ENCODE measurements at regions not wholly inside any gene's neighbourhood (a gene's known extent, or its start where the extent isn't known, plus 50 kb on each side); places are given as distances from the start of the nearest gene placed in this dataset.

DNA sequence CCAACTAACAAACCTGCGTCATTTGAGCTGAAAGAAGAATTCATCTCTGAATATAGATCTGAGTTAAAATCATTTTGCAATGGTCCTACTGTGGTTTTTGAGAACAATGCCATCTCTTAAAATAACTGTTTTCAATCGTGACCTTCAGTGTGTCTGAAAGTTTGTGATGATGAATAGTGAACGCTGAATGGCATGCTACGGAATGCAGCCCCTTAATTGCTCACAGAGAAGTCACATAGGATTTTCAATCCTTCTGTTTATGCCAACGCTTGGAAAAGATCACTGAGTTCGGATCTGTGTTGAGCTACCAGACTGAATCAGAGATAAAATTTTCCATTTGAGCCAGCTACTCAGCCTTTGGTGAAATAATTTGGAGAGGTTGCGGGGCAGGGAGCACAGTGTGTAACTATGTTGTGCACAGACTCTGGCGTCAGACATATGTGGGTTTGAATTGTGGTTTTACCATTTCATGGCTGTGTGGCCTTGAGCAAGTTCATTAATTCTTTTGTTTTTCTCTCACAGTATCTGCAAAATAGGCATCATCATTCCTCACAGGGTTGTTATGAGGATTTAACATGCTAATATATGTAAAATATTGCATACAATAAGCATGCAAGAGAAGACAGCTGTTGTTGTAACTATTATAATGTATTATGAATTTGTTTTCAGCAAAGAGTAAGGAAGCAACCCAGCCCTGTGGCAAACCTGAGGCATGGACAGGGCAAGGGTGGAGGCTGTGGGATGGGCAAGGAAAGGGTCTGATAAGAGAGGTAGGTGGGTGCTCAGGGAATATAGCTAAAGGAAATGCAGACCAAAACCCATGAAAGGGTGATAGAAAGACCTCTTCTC, 679.9 kb downstream of the KCNA4 start:
- no peak overlapping the region for H3K4me3 ChIP-seq (ENCODE audit: low read depth, low read length)
- H3K27ac ChIP-seq (ENCODE audit: extremely low read depth, low read depth, low read length), result no peak overlapping the region
- no peaks in the 10 kb centered on the region for H3K9me3 ChIP-seq (ENCODE audit: control insufficient read depth, insufficient read depth, low read depth, low read length)
- H3K4me1 ChIP-seq (ENCODE audit: control insufficient read depth, insufficient read depth, low read length), result no peaks in the 10 kb centered on the region
- CTCF ChIA-PET, result interaction anchor here (0.5 to 0.6 kb wide), 2 partner anchors 26 to 263 kb away, joined by 3 read pairs; no protein-coding TSS in a partner anchor
- TF ChIP-seq ZSCAN30 (tag by site-specific recombination; IDR thresholded peaks at IDR 0.05) (no peak), ZNF23 (tag by site-specific recombination; IDR thresholded peaks at IDR 0.05; ENCODE audit: borderline replicate concordance) (no peak), ZNF785 (tag by site-specific recombination; IDR thresholded peaks at IDR 0.05) (no peak), ZNF311 (tag by site-specific recombination; IDR thresholded peaks at IDR 0.05; ENCODE audit: borderline replicate concordance) (no peak), IKZF3 (tag by site-specific recombination; IDR thresholded peaks at IDR 0.05) (no peak), ZBTB21 (tag by site-specific recombination; IDR thresholded peaks at IDR 0.05) (no peak), ZNF670 (tag by site-specific recombination; IDR thresholded peaks at IDR 0.05; ENCODE audit: low read depth) (no peak), SP2 (tag by site-specific recombination; IDR thresholded peaks at IDR 0.05) (no peak), ZNF423 (tag by site-specific recombination; IDR thresholded peaks at IDR 0.05) (no peak), KLF7 (tag by site-specific recombination; IDR thresholded peaks at IDR 0.05; ENCODE audit: borderline replicate concordance) (no peak)
- TF ChIP-seq, protein P1, sequence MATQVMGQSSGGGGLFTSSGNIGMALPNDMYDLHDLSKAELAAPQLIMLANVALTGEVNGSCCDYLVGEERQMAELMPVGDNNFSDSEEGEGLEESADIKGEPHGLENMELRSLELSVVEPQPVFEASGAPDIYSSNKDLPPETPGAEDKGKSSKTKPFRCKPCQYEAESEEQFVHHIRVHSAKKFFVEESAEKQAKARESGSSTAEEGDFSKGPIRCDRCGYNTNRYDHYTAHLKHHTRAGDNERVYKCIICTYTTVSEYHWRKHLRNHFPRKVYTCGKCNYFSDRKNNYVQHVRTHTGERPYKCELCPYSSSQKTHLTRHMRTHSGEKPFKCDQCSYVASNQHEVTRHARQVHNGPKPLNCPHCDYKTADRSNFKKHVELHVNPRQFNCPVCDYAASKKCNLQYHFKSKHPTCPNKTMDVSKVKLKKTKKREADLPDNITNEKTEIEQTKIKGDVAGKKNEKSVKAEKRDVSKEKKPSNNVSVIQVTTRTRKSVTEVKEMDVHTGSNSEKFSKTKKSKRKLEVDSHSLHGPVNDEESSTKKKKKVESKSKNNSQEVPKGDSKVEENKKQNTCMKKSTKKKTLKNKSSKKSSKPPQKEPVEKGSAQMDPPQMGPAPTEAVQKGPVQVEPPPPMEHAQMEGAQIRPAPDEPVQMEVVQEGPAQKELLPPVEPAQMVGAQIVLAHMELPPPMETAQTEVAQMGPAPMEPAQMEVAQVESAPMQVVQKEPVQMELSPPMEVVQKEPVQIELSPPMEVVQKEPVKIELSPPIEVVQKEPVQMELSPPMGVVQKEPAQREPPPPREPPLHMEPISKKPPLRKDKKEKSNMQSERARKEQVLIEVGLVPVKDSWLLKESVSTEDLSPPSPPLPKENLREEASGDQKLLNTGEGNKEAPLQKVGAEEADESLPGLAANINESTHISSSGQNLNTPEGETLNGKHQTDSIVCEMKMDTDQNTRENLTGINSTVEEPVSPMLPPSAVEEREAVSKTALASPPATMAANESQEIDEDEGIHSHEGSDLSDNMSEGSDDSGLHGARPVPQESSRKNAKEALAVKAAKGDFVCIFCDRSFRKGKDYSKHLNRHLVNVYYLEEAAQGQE (tag by site-specific recombination; IDR thresholded peaks at IDR 0.05), result no peak
- TF ChIP-seq, protein P2, sequence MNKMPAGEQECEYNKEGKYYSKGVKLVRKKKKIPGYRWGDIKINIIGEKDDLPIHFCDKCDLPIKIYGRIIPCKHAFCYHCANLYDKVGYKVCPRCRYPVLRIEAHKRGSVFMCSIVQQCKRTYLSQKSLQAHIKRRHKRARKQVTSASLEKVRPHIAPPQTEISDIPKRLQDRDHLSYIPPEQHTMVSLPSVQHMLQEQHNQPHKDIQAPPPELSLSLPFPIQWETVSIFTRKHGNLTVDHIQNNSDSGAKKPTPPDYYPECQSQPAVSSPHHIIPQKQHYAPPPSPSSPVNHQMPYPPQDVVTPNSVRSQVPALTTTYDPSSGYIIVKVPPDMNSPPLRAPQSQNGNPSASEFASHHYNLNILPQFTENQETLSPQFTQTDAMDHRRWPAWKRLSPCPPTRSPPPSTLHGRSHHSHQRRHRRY (tag by site-specific recombination; IDR thresholded peaks at IDR 0.05), result no peak
- TF ChIP-seq, protein P3, sequence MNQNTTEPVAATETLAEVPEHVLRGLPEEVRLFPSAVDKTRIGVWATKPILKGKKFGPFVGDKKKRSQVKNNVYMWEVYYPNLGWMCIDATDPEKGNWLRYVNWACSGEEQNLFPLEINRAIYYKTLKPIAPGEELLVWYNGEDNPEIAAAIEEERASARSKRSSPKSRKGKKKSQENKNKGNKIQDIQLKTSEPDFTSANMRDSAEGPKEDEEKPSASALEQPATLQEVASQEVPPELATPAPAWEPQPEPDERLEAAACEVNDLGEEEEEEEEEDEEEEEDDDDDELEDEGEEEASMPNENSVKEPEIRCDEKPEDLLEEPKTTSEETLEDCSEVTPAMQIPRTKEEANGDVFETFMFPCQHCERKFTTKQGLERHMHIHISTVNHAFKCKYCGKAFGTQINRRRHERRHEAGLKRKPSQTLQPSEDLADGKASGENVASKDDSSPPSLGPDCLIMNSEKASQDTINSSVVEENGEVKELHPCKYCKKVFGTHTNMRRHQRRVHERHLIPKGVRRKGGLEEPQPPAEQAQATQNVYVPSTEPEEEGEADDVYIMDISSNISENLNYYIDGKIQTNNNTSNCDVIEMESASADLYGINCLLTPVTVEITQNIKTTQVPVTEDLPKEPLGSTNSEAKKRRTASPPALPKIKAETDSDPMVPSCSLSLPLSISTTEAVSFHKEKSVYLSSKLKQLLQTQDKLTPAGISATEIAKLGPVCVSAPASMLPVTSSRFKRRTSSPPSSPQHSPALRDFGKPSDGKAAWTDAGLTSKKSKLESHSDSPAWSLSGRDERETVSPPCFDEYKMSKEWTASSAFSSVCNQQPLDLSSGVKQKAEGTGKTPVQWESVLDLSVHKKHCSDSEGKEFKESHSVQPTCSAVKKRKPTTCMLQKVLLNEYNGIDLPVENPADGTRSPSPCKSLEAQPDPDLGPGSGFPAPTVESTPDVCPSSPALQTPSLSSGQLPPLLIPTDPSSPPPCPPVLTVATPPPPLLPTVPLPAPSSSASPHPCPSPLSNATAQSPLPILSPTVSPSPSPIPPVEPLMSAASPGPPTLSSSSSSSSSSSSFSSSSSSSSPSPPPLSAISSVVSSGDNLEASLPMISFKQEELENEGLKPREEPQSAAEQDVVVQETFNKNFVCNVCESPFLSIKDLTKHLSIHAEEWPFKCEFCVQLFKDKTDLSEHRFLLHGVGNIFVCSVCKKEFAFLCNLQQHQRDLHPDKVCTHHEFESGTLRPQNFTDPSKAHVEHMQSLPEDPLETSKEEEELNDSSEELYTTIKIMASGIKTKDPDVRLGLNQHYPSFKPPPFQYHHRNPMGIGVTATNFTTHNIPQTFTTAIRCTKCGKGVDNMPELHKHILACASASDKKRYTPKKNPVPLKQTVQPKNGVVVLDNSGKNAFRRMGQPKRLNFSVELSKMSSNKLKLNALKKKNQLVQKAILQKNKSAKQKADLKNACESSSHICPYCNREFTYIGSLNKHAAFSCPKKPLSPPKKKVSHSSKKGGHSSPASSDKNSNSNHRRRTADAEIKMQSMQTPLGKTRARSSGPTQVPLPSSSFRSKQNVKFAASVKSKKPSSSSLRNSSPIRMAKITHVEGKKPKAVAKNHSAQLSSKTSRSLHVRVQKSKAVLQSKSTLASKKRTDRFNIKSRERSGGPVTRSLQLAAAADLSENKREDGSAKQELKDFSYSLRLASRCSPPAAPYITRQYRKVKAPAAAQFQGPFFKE (tag by site-specific recombination; IDR thresholded peaks at IDR 0.05; ENCODE audit: borderline replicate concordance), result no peak
- POLR2A ChIA-PET, result no interaction called here
- no peaks in the 10 kb centered on the region for H3K36me3 ChIP-seq (ENCODE audit: control insufficient read depth in 2 of 2, insufficient read depth in 1 of 2, low read length in 2 of 2)

DNA sequence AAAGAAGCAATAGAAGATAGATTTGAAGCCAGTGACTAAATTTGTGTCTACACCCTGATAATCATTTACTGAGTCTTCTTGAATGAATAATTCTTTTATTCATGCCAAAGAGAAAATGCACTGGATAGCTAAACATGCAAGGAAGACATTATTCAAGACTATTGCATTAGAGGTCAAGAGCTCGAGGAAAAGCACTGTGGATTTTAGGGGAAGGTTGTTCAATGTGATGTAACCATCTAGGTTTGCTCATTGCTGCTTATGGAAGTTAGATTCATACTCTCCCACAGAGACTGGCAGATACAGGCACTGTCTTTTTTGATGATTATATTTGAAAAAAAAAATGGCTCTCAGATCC, 682.1 kb downstream of the KCNA4 start:
- no peak overlapping the region for H3K4me3 ChIP-seq (ENCODE audit: low read depth, low read length)
- no peaks in the 10 kb centered on the region for H3K9me3 ChIP-seq (ENCODE audit: control insufficient read depth, insufficient read depth, low read depth, low read length)
- H3K36me3 ChIP-seq (ENCODE audit: control insufficient read depth in 2 of 2, insufficient read depth in 1 of 2, low read length in 2 of 2), result no peaks in the 10 kb centered on the region
- ChIA-PET POLR2A (no interaction called here), CTCF (interaction anchor here (0.6 to 2.8 kb wide), 9 partner anchors 9 to 1638 kb away, joined by 3 to 12 read pairs (median 5); no protein-coding TSS in a partner anchor)
- no peaks in the 10 kb centered on the region for H3K4me1 ChIP-seq (ENCODE audit: control insufficient read depth, insufficient read depth, low read length)
- H3K27ac ChIP-seq (ENCODE audit: extremely low read depth, low read depth, low read length), result no peak overlapping the region
- TF ChIP-seq ZBTB17 (tag by site-specific recombination; IDR thresholded peaks at IDR 0.05), result no peak
- TF ChIP-seq KLF8 (tag by site-specific recombination; IDR thresholded peaks at IDR 0.05), result no peak
- TF ChIP-seq, protein P2 (tag by site-specific recombination; IDR thresholded peaks at IDR 0.05), result no peak
- TF ChIP-seq, protein P4, sequence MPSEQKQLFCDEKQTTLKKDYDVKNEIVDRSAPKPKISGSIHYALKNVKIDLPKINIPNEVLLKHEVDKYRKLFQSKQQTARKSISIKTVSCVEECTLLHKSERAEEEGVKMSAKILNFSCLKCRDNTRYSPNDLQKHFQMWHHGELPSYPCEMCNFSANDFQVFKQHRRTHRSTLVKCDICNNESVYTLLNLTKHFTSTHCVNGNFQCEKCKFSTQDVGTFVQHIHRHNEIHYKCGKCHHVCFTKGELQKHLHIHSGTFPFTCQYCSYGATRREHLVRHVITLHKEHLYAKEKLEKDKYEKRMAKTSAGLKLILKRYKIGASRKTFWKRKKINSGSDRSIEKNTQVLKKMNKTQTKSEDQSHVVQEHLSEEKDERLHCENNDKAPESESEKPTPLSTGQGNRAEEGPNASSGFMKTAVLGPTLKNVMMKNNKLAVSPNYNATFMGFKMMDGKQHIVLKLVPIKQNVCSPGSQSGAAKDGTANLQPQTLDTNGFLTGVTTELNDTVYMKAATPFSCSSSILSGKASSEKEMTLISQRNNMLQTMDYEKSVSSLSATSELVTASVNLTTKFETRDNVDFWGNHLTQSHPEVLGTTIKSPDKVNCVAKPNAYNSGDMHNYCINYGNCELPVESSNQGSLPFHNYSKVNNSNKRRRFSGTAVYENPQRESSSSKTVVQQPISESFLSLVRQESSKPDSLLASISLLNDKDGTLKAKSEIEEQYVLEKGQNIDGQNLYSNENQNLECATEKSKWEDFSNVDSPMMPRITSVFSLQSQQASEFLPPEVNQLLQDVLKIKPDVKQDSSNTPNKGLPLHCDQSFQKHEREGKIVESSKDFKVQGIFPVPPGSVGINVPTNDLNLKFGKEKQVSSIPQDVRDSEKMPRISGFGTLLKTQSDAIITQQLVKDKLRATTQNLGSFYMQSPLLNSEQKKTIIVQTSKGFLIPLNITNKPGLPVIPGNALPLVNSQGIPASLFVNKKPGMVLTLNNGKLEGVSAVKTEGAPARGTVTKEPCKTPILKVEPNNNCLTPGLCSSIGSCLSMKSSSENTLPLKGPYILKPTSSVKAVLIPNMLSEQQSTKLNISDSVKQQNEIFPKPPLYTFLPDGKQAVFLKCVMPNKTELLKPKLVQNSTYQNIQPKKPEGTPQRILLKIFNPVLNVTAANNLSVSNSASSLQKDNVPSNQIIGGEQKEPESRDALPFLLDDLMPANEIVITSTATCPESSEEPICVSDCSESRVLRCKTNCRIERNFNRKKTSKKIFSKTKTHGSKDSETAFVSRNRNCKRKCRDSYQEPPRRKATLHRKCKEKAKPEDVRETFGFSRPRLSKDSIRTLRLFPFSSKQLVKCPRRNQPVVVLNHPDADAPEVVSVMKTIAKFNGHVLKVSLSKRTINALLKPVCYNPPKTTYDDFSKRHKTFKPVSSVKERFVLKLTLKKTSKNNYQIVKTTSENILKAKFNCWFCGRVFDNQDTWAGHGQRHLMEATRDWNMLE (tag by site-specific recombination; conservative IDR thresholded peaks at IDR 0.05; ENCODE audit: low read depth), result no peak
